SK-N-SH treated with all-trans-retinoic acid at 6 μM for 48 hours (cell line): ENCODE measurements at regions not wholly inside any gene's neighbourhood (a gene's known extent, or its start where the extent isn't known, plus 50 kb on each side); places are given as distances from the start of the nearest gene placed in this dataset.
"Not testable (repeated sequence)": the region's sequence is repeated elsewhere in the genome, so short reads cannot be mapped to it uniquely, and the experiment has no call there.

Experiments used
- ARNTL ChIP-seq: fragments of 450-650 bp; formaldehyde crosslinking; IDR thresholded peaks from 2 replicates; pipeline ENCODE4 v1.5.0; 2020; ENCODE audit warnings: low read depth, mild to moderate bottlenecking, moderate library complexity, borderline replicate concordance
- ZFP3 ChIP-seq: fragments of 250-450 bp; sonication (Bioruptor Pico); IDR thresholded peaks from 2 replicates; pipeline ENCODE4 v1.5.0; 2020; ENCODE audit warnings: mild to moderate bottlenecking, moderate library complexity
- ZNF8 ChIP-seq: fragments of 450-650 bp; formaldehyde crosslinking; IDR thresholded peaks from 2 replicates; pipeline ENCODE4 v1.5.0; 2020; ENCODE audit warnings: mild to moderate bottlenecking, moderate library complexity

DNA sequence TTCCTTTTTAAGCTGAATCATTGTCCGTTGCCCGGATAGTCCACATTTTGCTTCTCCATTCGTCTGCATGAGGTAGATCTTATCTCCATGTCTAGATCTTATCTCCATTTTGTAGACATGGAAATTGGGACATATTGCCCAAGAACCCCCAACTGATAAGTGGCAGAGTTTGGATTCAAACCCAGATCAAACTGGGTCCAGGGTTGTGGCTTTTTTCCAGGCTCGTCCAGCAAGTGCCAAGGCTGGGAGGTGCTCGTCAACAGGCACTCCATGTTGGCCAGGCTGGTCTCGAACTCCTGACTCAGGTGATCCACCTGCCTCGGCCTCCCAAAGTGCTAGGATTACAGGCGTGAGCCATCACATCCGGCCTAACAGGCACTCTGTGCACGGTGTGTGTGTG, 4082.3 kb upstream of the TPTE start:
- not testable (repeated sequence) for TF ChIP-seq ZFP3 (CRISPR knock-in tag); ARNTL; ZNF8 (CRISPR knock-in tag)
